Body of pancreas (tissue), 4 donors: ENCODE measurements at regions not wholly inside any gene's neighbourhood (a gene's known extent, or its start where the extent isn't known, plus 50 kb on each side); places are given as distances from the start of the nearest gene placed in this dataset.

ENCODE experiments used
- CTCF ChIP-seq, 7 experiments: fragments of 450-650 bp in 4 of 7; fragments of 200-600 bp in 3 of 7; sonication (generic) in 3 of 7; IDR thresholded peaks; one replicate each; pipeline ENCODE4 v1.5.1; 2016 to 2019; ENCODE audit warnings: antibody characterized with exemption in 7 of 7
- POLR2A ChIP-seq, 3 donors: fragments of 450-650 bp; IDR thresholded peaks; one replicate each; pipeline ENCODE4 v1.6.1; 2016; ENCODE audit warnings: antibody characterized with exemption in 3 of 3, mild to moderate bottlenecking in 2 of 3

- TF ChIP-seq CTCF (IDR thresholded peaks at IDR 0.05) (no peak), POLR2A (IDR thresholded peaks at IDR 0.05) (no peak)
Observed at GRCh38 chr22:47512617-47513016, 750.2 kb downstream of the TBC1D22A start.
